ENCODE measurements at regions not wholly inside any gene's neighbourhood (a gene's known extent, or its start where the extent isn't known, plus 50 kb on each side); places are given as distances from the start of the nearest gene placed in this dataset.
"Not testable (repeated sequence)": the region's sequence is repeated elsewhere in the genome, so short reads cannot be mapped to it uniquely, and the experiment has no call there.

GRCh38 chr16:17940584-17941364, 395.8 kb downstream of the NPIPA8 start:
- DNase-seq (ENCODE audit: low read depth) = no peak

GRCh38 chr16:17939723-17940122, 396.8 kb downstream of the NPIPA8 start:
- no peak for DNase-seq (ENCODE audit: low read depth)

- no peak for DNase-seq (ENCODE audit: low read depth)
These were observed 397.4 kb downstream of the NPIPA8 start for GRCh38 chr16:17939122-17939536.

DNA sequence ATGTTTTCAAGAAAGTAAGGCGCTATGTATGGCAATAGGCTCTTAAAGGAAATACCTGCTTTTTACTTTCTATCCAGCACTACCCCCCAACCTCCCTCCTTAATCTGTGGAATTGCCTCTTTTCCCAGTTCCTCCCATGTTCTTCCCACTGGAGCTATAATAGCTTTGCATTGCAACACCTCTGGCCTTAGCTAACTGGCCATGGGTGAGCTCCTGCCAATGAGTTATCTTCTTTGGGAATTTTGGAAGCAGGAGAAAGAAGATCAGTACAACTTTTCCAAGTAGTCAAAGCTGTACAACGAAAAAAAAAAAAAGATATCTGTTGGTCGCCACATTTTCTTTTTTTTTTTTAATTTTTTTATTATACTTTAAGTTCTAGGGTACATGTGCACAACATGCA, 398.0 kb downstream of the NPIPA8 start:
- no peak for DNase-seq (ENCODE audit: low read depth)

DNA sequence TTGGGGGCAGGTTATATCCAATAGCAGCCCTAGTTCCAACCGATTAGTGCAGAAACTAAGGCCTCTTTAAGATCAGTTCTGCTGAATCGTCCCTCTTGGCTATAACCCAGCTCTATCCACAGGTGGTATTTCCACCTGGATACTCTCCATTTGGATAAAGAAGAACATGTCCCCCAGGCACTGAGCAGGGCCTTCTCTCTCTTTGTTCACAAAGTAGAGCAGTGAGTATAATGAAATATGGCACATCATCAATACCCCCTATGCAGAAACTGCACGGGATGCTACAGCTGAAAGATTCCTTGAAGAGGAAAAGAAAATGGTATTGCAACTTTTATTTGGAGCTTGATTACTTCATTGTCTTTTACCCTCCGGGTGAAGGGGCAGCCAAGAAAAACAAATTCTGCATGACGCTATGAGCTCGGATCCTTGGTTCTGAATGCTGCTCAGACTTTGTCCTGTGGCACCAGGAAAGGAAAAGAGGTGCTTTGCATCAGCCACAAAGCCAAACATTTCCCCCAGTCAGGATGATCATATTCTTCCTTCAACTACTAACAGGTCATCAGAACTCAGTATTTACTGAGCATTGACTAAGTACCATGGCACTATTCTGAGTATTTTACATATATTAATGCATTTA, 399.7 kb downstream of the NPIPA8 start:
- no peak for DNase-seq (ENCODE audit: low read depth)

- DNase-seq (ENCODE audit: low read depth) = no peak
These were observed 406.3 kb downstream of the NPIPA8 start for GRCh38 chr16:17930280-17930679.

GRCh38 chr16:17926866-17927399, 409.6 kb downstream of the NPIPA8 start:
- DNase-seq (ENCODE audit: low read depth) = no peak

DNA sequence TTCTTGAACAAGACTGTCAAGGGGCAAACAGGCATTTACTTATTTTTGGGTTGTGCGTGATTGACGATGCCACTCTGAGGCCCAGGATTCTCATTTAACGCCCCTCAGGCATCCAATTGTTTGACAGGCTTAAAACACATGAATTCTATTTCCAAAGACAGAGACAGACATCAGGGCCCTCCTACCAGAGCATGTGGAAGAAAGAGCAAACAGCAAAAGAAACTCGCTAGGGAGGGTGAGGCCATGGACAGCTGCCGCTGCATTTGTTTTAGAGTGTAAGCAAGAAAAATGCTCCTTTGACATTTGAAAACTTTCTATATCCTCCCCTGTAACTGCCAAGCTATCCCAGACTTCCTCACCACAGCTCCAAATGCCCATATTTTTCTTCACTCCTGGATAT, 410.1 kb downstream of the NPIPA8 start:
- no peak for DNase-seq (ENCODE audit: low read depth)

- no peak for DNase-seq (ENCODE audit: low read depth)
These were observed 410.8 kb downstream of the NPIPA8 start for GRCh38 chr16:17925761-17926160.

DNA sequence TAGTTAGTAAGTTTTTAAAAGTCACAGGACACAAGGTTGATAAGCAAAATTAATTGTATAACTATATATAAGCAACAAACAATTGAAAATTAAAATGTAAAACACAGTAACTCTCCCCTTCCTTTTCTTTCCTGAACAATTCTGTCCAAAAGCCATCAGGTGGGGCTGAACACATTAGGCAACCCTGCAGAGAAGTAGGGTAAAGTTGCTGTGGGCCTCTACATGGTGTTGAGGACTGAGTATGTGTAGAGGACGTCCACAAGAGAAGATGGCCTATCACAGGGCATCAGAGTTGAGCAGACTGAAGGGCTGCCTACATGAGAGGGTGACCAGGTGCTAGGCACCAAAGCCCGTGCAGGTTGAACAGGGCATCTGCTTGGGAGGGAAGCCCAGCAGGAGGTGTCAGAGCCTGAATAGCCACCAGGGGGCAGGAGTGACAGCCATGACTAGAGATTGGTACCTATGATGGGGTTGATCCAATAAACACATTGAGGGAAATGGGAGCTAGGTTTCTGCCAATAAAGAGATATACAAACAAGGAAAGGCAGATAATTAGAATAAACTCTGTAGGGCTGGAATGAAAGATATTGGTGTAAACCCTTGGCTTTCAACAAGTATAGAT, 415.1 kb downstream of the NPIPA8 start:
- DNase-seq (ENCODE audit: low read depth) = peak; percentile 25

DNA sequence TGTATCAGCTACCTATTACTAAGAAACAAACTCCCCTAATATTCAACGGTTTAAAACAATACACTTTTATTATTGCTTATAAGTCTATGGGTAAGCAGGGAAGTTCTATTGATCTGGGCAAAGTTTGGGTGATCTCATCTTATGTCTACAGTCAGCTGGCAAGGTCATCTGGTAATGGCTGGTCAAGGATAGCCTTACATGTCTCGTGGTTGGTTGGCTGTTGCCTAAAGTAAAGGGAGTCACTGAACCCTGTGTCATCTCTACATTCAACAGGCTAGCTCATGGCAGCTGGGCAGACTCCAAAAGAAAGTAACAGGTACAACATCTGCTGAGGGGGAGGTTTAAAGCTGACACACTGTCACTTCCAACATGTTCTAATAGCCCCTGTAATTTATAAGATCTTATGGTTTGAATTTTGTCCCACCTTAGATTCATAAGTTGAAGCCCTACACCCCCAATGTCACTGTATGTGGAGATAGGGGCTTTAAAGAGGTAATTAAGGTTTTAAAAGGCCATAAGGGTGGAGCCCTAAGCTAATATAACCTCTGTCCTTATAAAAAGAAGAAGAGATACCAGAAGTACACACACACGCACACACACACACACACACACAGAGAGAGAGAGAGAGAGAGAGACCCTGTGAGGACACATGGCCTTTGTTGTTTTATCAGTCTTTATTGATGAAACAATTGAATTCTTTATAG, 419.1 kb downstream of the NPIPA8 start:
- no peak for DNase-seq (ENCODE audit: low read depth)

DNA sequence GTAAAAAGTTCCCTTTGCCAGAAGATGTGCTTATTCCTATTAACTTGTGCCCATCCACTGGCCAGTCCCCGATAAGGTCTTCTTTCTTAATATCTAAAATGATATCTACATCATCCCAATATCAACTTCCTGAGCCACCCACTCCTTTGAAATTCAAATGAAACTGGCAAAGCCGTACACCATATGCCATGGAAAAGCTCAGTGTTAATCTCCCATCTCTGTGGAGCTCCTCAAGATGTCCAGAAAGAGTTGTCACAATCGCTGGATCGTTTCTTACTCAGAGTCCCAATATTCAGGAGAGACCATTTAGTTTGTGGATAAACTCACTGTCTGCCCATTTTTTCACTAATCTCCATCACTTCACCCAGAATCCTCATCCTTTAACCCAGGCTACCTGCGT, 420.7 kb downstream of the NPIPA8 start:
- no peak for DNase-seq (ENCODE audit: low read depth)

GRCh38 chr16:17914168-17914567, 422.4 kb downstream of the NPIPA8 start:
- DNase-seq (ENCODE audit: low read depth) = no peak

DNA sequence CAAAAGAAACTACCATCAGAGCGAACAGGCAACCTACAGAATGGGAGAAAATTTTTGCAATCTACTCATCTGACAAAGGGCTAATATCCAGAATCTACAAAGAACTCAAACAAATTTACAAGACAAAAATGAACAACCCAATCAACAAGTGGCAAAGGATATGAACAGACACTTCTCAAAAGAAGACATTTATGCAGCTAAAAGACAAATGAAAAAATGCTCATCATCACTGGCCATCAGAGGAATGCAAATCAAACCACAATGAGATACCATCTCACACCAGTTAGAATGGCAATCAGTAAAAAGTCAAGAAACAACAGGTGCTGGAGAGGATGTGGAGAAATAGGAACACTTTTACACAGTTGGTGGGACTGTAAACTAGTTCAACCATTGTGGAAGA, 425.0 kb downstream of the NPIPA8 start:
- not testable (repeated sequence) for DNase-seq (ENCODE audit: low read depth)

- DNase-seq (ENCODE audit: low read depth) = not testable (repeated sequence)
These were observed 429.9 kb downstream of the NPIPA8 start for GRCh38 chr16:17906626-17907025.

DNA sequence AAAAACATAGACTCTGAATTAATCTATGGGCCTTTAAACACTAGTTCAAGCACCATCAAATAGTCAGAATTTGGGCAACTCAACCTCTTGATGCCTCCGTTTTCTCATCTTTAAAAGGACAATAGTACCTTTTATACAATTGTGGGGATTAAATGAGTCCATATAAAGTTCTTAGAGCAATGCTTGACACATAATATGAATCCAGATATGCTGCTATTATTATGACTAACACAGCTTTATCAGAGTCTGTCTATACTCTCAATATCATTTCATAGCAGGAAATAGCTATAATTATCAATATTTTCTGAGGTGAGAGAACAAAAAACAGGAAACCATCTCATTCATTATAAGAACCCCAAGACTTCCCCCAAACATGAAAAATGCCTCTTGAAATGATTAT, 430.5 kb upstream of the XYLT1 start:
- DNase-seq (ENCODE audit: low read depth) = no peak

- DNase-seq (ENCODE audit: low read depth) = no peak
These were observed 428.4 kb upstream of the XYLT1 start for GRCh38 chr16:17899141-17899540.

GRCh38 chr16:17887963-17888362, 417.2 kb upstream of the XYLT1 start:
- no peak for DNase-seq (ENCODE audit: low read depth)

DNA sequence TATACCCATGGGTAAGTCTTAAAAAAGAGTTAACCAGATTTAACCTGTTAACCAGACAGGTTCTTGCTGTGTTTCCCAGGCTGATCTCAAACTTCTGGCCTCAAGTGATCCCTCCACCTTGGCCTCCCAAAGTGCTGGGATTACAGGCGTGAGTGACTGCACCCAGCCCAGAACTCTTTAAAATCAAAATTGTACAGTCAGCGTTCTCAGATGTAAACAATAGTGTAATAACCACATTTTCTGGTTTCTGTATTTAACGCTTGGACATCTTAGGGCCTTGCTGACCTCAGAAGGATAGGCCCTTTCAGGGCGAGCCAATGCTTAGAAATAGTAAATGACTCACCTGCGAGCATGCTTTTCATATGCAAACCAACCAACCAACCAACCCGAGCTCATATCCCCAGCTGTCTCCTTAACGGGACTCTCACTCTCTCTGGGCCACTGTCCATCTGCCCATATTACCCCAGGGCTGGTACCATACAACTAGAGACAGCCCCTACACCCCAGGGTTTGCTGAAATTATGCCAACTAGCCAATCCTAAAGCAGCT, 415.0 kb upstream of the XYLT1 start:
- no peak for DNase-seq (ENCODE audit: low read depth)

GRCh38 chr16:17877821-17878360, 407.1 kb upstream of the XYLT1 start:
- no peak for DNase-seq (ENCODE audit: low read depth)

- DNase-seq (ENCODE audit: low read depth) = no peak
These were observed 396.2 kb upstream of the XYLT1 start for GRCh38 chr16:17866996-17867395.
